ENCODE measurements at regions not wholly inside any gene's neighbourhood (a gene's known extent, or its start where the extent isn't known, plus 50 kb on each side); places are given as distances from the start of the nearest gene placed in this dataset.
"Not testable (repeated sequence)": the region's sequence is repeated elsewhere in the genome, so short reads cannot be mapped to it uniquely, and the experiment has no call there.

DNA sequence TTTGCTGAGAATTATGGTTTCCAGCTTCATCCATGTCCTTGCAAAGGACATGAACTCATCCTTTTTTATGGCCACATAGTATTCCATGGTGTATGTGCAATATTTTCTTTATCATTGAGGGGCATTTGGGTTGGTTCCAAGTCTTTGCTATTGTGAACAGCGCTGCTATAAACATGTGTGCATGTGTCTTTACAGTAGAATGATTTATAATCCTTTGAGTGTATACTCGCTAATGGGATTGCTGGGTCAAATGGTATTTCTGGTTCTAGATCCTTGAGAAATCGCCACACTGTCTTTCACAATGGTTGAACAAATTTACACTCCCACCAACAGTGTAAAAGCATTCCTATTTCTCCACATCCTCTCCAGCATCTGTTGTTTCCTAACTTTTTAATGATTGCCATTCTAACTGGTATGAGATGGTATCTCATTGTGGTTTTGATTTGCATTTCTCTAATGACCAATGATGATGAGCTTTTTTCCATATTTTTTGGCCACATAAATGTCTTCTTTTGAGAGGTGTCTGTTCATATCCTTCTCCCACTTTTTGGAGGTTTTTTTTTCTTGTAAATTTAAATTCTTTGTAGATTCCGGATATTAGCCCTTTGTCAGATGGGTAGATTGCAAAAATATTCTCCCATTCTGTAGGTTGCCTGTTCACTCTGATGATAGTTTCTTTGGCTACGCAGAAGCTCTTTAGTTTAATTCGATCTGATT, 180.1 kb downstream of the PLPPR4 start:
- ATAC-seq = not testable (repeated sequence)

DNA sequence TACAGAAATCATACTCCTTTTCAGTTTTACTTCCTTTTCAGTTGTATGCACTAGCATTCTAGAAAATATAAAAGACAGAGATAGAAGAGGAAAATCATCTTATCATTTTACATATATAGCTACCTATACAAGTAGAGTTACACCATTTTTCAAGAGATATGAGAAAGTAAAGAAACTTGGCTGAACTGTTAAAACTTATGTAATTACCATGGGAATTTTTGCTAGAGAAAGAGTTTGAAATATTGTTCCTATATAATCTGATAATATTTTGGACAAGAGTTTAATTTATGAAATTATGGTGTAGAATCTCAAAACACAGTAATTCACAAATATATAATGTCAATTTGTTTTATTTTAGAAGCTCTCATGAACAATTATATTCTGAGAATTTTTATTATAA, 180.8 kb downstream of the PLPPR4 start:
- ATAC-seq = no peak

DNA sequence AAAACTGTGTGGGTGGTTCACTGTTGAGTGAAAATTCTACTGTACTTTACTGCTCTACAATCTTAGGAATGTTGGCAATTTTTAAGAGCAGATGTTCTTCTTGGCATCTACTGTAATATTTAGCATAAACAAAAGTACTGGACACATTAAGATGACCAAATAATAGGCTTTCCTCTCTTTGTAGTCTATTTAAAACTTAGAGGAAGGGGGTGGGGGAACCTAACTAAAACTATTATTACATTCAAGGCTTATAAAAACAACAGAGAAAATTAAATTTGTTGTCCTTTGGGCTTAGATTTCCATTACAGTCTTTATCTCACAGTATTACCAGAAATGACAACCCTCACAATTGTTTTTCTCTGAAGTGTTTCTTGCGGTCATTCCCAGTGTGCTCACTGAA, 181.2 kb downstream of the PLPPR4 start:
- no peak for ATAC-seq

DNA sequence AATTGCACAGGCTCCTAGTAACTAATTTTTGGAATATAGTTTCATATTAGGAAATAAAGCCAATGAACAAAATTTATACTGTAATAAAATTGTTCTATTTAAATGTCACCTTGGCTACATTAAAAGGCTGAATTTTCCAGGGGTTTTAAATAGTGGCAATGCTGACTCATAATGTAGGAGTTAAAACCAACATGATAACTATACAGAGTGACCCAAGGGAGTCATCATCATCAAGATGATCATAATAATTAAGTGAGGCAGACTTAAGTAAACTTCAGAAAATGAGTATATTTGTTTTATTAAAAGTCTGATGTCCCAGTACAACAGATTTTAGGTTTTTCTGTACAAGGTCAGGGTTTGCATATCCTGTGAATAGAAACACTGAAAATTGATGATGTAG, 183.4 kb downstream of the PLPPR4 start:
- no peak for ATAC-seq

DNA sequence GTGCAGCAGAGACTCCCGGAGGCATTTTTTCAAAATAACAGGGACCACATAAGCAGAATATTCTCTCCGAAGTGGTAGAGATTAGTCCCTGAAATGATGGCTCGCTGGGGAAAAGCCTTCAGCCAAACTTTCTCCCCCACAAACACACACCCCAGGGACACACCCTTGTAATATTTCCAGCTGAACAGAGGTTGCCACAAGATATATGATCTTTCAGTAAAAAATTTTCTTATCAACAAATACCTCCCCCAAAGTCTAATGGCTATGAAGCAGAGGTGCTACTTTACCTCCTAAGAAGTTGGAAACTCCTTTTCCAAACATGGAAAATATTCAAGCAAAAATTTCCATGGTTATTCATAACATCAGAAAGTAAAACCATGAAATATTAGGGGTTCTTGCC, 190.2 kb upstream of the PALMD start:
- no peak for ATAC-seq

DNA sequence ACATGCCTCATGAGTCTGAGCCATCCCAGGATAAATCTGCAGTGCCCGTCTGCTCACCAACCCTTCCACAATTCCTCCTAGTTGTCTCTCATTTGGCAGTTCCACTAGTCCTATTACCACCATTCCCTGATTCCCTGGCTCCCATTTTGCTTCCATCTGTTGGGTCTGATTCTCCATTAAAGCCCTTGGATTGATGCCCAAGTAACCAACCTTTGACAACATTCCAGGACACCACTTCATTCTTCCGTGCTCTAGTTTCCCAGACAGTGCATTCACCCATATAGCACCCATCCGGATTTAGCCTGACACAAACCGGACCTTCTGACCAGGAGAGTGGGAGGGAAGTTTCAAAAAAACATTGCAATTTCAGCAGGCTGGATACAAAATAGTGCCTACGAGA, 189.4 kb upstream of the PALMD start:
- no peak for ATAC-seq

DNA sequence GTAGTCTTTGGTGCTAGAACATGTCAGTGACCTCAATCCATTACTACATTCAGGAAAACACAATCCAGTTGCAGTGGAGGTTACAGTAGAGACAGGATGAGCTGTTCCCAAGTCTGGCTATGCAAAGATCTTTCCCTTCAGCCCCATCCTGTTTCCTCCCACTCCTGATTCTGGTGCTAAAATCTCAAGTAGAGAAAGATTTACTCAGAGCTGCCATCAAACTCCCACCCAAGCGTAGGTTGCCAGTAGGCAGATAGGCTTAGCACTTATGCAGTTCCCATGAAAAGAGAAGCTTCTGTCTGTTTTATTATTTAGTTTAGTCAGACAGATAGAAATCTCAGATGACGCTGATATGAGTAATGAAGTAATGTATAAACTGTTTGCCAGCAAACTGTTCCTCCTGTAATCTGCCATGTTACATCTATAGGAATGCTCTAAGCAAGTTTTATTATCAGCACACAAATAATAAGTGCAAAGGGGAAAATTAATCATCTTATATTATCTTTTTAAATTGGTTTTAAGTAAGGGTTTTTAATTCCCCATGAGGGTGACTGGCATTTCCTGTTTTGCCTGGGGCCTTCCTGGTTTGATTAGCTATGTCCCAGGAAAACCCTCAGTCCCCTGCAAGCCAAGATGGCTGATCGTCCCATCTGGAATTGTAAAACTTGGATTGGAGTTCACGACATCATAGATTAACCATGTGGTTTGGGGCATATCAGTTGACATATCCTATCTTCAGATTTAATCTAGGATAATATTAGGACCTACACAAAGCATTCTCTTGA, 188.3 kb upstream of the PALMD start:
- no peak for ATAC-seq

DNA sequence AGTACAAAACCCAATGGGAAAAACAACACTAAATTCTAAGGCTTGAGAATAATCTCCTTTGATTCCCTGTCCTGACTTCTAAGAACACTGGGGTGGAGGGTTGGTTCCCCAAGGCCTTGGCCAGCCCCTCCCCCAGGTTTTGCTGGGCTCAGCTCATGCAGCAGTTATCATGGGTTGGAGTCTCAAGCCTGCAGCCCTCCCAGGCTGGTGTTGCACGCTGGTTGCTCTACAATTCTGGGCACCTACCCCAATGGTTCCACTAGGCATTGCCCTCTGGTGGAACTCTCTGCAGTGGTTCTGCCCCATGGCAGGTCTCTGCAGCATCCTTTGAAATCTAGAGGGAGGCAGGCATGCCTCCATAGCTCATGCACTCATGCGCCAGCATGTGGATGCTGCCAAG, 184.4 kb upstream of the PALMD start:
- no peak for ATAC-seq

DNA sequence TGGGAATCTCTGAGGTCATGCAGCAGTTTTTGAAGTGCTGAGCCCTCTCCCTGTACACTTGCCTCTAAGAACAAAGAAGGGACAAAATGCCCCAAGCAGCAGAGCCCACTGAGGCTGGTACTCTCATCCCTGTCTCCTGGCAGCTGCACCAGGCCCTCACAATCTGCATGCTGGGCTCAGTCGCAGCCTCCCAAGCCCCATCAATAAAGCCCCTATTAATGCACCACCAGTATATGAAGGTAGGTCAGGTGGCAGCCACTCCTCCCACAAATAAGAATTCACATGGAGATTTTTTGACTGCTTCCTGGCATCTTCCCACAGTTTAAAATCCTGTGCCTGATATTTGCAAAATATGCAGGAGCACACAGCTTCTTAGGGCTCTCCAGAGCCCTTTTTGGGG, 181.2 kb upstream of the PALMD start:
- no peak for ATAC-seq

DNA sequence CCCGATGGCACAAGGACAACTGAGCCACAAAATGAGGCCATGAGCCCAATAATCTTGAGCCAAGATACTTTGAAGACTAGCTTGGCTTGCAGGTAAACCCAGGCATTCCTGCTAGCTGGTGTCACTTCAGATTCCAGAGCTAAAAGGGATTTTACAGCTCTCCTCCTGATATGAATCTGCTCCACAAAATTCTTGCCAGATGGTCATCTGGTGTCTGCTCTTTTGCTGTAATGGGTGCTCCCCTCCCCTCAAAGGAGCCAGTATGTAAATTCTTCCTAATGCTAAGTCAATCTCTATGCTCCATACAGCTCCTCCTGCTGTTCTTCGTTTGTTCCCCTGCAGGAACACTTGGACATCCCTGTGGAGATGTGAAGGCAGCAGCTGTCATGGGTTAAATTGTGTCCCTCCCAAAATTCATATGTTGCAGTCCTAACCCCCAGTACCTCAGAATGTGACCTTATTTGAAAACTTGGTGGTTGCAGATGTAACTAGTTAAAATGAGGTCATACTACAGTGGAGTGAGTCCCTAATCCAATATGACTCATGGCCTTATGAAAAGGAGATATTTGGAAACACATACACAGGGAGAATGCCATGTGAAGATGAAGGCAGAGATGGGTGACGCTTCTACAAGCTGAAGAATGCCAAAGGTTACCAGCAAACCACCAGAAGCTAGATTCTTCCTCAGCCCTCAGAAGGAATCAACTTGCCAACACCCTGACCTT, 180.6 kb upstream of the PALMD start:
- no peak for ATAC-seq

DNA sequence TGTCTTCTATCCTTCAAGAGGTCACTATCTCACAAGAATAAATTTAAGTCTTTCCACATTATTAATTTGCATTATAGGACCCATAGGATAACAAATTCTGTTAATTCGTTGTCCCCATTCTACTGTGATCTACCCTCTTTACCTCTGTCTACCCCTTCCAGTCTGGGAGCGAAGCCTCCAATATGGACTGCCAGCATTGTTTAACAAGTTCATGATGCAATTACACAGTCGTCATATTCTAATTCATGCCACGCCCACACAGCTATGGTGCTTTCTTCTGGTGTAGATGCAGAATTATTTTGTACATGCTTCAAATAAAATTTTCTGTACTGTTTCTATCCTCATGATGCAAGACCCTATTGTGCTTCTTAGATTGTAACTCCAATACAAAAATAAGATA, 178.3 kb upstream of the PALMD start:
- no peak for ATAC-seq

DNA sequence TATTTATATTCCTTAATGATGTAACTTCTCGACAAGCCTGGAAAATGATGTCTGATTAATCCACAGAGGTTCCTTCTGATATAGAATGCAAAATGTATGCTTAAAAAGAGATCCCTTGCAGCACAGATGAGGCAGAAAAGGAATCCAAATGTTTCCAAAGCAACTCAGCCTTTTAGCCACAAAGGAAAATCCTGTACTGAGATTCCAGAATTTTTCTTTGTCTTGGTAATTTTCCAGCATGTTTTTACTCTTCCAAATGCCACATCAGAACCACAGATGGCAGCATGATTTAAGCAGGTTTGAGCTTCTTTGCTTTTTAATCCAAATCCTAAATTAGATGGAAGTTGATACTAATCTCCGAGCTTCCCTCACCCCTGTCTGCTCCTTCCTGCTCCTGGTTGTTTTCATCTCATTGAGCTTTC, 176.4 kb upstream of the PALMD start:
- no peak for ATAC-seq

DNA sequence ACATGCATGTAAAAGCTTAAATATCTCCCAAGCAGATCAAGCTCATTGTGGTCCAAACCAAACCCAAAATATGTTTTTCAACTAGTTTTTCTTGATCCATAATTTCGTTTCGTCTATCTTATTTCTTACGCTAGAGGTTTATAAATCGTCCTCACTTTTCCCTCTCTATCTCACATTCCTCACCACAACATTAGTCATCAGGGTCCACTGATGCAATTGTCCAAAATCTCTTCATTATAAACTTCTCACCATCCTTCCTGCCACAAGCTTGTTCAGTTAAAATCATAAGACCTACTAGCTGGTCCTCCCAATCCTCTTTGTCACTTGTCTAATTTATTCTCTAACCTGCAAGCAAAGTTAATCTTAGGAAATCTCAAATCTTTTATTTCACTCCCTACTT, 173.0 kb upstream of the PALMD start:
- no peak for ATAC-seq

DNA sequence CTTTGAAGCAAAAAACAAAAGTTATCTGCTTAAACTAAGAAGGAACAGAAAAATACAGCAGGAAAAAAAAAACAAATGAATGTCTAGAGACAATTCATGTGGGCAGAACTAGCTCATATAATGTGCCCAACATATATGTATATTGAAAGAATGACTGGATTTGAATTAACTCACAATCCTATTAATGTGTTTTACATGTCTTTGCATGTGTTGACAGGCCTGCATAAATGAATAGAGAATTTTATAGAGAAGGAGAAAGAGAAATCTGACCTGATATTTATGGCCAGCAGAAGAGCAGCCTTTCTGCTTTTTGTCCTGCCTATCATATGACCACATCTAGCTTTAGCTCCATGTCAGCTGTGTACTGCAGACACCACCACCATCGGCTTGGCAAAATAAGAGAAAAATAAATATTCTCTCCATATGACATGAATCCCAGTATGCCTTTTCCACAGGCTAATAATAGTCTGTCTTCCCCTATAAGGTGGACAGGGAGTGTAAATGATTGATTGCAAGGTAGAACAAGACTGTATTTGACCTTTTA, 171.5 kb upstream of the PALMD start:
- no peak for ATAC-seq

DNA sequence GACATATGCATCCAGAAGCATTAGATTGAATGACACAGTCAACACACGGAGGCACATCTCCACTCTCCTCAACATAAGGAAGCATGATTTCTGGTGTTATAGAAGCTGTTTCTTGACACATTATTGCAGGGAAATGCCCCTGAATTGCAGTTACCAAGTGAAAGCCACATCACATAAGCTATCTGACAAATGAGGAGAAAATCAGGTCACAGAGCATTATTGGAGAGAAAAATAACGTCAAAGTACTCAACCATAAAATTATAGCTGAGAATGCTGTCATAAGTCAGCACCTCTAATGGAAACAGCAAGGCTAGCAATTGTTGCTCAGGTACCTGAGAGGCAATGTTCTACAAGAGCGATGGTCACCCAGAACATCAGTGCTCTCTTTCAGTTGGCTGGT, 169.9 kb upstream of the PALMD start:
- no peak for ATAC-seq

DNA sequence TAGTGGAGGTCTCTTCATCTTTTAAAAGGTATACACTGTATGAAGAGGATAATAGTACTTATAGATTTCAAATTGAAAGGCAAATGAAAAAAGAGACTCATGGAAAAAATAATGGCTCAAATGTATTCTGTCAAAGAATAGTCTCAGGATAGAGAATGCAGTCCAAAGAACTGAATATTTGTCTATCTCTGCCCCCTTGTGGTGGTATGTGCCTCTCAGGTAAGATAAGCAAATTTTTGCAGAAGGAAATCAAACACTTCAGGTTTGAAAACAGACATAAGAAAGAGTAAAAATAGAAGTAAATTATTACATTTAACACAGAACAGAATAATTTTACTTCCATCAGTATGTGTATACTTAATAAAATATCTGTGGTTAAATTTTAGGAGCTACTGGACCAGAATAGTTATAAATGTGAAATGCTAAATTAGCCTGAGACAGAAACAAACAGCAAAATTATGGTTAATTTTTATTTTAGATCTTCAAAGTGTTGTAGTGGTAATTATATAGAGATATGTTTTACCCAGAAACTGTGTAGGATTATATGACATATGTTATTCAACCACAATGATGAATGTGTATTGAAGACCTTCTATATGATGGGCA, 164.4 kb upstream of the PALMD start:
- no peak for ATAC-seq

DNA sequence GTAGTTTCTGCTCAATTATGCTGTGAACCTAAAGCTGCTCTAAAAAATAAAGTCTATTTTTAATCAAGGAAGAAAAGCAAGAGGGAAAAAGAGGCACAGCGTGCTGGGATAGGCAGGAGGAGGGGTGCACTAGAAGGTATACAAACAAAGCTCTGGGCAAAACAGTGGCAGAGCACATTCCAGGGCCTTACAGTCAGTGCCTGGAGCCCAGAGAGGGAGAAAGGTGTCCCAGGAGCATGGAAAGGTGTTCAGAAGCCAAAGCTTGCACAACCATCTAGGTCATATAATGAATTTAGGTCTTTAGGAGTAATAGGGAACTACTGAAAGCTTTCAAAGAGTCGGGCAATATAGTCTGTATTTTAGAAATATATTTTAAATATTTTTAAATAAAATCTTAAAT, 163.6 kb upstream of the PALMD start:
- ATAC-seq = no peak

DNA sequence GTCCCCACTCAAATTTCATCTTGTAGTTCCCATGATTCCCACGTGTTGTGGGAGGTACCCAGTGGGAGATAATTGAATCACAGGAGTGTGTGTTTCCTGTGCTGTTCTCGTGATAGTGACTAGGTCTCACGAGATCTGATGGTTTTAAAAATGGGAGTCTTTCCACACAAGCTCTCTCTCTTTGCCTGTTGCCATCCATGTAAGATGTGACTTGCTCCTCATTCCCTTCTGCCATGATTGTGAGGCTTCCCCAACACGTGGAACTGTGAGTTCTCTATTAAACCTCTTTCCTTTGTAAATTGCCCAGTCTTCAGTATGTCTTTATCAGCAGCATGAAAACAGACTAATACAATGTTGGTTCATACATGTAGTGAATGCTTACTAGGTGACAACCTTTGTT, 163.2 kb upstream of the PALMD start:
- ATAC-seq = no peak

DNA sequence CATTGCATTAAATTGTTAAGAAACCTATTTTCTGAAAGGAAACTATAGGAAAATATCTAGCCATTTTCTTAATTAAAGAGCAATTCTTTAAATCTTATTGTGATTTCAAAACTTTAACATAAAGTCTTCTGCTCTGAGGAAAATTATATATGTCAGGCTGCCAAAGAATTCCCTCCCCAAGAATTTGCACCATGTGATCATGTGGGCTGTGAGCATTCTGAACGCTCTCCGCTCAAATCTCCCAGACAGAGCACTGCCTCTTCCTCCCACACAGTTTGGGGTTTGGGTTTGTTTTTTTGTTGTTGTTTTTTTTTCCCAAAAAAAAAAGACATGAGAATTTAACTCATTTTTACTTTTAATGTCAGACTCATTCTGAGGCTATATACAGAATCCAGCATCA, 155.9 kb upstream of the PALMD start:
- no peak for ATAC-seq

DNA sequence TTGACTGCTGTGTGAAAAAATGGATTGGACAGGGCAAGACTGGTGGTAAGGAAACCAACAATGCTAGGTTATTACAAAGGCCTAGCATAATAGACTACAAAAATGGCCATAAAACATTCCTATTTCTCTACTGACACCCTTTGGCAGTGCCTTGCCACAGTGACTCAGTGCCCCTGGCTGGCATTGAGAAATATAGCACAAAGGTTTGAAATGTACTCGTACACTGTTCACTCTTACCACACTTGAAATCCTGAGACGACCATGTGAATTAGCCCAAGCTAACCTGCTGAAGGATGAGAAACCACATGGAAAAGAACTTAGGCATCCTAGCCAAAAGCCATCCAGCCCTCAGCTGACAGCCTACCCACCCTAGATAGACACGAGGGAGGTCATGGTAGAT, 149.8 kb upstream of the PALMD start:
- no peak for ATAC-seq

DNA sequence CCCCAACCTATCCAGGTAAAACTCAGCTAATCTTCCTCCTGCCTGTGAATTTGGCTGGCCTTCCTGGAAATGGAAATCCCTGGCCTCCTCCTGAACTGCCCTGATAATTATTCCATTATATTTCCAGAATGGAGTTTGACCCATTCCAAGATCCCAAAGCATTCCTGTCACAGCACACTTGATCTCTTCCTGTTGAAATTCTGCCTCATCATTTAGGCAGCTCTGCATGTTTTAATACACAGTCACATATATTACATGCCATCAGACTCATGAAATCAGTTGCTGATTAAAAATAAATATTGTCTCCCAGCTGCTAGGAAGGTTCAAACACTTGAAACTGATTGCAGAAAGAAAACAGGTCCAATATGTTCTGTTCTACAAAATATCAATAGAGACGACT, 148.2 kb upstream of the PALMD start:
- no peak for ATAC-seq

DNA sequence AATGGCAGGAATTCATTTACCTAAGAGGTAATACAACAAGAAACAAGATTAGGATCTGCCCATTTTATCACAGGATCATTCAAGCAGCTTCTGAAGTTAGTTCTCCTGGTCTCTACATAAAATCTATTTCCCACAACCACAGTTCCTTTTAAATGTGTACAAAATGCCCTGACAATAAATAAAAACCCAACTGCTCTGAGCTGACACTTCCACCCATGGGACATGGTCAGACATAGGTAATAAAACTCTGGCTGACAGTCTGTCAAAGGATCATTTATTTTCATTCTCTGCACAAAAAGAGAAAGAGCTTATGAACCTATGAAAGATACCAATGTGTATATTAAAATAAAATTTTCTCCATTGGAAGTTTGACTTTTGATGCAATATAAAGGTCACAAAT, 145.4 kb upstream of the PALMD start:
- no peak for ATAC-seq

DNA sequence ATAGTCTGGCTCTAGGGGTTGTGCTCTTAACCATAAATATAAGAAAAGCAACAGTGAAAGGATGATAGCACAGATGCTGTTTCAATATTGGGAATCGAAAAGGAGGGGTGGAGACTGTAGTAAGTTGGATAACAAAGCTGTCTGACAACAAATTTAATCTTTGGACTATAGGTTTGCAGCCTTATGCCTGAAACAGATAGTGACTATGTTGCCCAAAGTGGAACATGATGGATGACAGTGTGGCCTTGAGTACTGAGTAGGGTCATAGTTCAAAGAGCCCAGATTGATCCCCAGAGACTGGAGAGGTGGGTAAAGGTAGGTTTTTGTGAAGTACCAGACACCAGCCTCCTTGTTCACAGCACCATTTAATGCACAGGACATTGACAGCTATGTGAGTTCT, 144.0 kb upstream of the PALMD start:
- ATAC-seq = no peak

Data from activated CD4-positive, CD25-positive, alpha-beta regulatory T cell treated with anti-CD3 and anti-CD28 coated beads, Interleukin-2, amount 50 U/mL, for 24 hours (primary cell).